ENCODE measurements at regions not wholly inside any gene's neighbourhood (a gene's known extent, or its start where the extent isn't known, plus 50 kb on each side); places are given as distances from the start of the nearest gene placed in this dataset.
"Not testable (repeated sequence)": the region's sequence is repeated elsewhere in the genome, so short reads cannot be mapped to it uniquely, and the experiment has no call there.

DNA sequence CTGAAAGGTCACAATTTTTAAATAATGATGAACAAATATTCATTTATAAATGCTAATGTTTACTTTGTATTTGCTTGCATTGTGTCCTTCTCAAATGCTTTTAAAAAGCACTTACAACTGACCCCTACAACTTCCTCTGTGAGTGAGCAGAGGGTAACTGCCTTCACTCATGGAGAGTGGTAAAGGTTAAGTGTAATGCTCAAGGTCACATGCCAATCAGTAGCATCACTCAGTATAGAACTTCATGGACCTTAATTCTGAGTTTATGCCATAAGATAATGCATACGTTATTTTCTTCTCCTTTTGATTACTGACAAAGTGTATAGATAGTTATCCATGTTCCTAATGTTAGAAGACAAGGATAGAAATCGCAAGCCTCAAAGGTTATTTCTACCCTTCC is 91.8 kb upstream of the SERTAD2 start:
- no peak for DNase-seq

DNA sequence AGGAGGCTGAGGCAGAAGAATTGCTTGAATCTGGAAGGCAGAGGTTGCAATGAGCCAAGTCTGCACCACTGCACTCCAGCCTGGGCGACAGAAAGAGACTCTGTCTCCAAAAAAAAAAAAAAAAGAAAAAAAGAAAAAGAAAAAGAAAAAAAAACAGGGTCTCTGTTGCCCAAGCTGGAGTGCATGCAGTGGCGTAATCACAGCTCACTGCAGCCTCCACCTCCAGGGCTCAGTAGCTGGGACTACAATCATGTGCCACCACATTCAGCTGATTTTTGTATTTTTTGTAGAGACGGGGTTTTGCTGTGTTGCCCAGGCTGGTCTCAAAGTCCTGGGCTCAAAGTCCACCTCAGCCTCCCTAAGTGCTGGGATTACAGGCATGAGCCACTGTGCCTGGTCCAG is 94.0 kb upstream of the SERTAD2 start:
- not testable (repeated sequence) for DNase-seq

DNA sequence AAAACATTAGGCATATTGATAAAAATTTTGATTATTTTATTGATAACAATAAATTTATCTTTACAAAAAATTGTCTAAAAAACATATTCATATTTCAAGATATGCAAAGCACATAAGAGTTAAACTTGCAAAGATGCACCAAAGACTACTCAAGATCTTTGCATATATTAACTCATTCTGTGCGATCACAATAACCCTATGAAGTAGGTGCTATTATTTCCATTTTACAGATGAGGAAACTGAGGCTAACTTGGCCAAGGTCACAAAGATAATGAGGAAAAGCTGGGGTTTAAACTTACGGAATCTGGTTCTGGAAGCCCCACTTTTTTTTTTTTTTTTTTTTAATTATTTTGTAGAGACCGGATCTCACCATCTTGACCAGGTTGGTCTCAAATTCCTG is 94.4 kb upstream of the SERTAD2 start:
- no peak for DNase-seq

DNA sequence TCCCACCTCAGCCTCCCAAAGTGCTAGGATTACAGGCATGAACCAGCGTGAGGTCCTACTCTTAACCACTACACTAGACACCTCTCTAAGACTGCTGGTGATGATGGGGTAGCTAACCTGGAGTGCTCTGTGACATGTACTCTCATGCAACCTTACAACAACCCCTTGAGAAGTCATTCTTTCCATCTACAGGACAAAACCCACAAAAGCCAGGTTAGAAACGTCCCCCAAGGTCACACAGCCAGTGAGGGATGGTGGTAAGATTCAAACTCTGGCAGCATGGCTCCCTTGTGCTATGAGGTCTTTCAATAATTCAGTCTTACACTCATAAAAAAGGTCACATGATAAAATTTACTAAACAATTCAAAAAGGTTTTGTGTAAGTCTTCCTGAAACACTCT is 94.8 kb upstream of the SERTAD2 start:
- no peak for DNase-seq

DNA sequence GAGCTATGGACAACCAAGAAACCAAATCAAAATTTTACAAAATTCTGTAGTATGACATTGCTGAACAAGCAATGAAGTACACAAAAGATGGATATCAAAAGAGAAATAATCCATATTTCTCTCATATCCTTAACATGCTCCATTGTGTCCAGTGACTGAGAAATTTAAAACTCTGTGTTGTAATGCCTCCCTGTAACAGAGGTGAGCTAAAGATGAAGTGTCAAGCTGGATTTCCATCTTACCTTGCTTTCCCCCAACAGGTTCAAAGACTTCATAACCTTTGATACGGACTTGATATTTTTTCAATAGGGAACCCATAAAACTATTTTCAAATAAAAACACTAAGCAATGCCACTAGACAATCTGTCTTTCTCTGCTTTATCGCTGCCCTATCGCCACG is 95.7 kb upstream of the SERTAD2 start:
- no peak for DNase-seq

DNA sequence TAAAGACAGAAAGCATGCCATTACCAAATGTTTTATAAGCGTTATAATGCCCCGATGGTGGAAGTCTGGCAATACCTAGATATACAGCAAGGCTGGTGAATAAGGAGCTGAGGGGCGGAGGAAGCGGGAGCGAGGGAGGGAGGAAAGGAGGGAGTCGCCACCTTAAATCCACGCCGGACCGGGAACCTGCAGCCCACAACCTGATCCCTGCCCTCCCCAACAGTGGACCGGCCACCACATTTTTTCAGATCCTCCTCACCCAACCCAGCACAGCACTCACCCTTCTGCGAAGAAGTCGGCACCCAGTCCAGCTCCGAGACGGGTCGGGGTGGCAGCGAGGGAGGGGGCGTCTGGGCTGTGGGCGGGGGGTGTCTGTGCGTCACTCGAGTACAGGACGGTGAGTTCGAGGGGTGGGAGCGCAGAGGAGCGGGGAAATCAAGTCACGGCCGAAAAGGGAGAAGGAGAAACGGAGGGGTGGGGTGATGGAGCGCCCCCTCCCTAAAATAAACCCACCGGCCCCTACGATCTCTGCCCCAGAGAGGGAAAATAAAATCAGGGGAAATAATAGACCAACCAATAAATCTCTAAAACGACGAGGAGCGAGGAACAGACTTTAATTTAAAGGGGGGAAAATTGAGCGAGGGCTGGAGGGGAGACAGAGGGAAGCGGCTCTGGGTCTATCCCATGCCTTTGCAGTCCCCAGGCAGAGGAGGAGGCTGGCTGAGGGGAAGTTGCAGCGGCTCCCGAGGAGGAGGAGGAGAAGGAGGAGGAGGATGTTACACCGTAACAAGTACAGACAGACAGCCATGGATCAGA is 96.5 kb upstream of the SERTAD2 start:
- DNase-seq: peak; percentile 18 to 36

DNA sequence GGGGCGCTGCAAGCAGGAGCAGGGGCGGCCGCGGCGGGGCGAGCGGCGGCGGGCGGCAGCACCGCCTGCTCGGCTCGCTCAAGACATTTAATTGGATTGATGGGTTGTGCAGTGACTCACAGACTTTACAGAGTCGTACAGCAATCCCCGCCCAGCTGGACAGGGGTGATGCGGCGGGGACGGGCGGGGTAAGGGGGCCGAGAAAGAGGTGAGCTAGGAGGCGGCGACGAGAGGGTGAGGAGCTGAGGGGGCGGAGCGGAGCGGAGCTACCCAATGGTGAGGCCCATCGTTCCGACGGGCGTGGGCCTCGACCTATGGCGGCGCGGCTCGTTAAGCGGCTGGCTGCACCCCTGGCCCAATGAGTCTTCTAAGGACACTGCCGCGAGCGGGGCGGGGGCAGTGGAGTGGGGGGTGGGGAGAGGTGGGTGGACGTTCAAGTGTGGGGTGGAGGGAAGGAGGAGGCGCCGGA is 97.1 kb upstream of the SERTAD2 start:
- peak; percentile 100 for DNase-seq

DNA sequence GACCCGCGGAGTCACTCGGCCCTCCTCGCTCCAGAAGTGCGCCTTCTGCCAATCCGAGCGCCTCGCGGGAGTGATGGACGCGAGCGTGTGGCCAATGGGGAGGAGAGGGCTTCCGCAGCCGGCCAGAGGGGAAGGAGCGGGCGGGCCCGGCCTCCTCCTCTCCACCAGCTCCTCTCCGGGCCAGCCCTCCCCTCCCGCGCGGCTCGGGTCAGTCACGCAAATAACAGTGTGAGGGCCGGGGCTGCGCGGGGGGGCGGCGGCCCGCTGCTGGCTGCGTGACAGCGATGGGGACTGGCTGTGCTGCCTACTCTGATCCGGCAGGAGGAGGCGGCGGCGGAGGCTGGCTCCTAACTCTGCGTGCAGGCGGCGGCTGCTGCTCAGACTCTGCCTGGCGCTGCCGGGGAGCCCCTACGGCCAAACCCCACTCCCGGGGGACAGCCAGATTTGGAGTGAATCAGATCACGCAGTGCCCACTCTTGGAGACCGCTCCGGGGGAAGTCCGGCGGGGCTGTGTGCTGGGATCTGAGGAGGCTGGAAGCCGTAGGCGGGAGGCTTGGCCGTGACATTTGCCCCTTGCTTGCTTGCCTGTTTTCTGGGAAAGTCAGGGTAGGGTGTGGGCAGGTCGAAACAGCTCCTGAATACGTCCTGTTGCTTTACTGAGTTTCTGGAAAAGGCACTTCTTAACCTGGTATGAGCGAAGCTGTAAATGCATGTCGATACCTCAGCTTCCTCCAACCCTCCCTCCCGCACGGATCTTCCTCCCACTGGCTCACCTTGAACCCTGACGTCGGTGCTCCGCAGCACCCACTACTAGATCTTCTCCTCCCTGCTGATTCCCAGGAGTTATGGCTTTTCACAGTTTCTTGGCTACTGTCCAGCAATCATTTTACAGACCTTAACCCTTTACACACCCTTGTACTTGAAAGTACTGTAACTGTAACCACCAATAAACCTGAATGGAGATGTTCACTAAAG is 97.9 kb upstream of the SERTAD2 start:
- DNase-seq: peak; percentile 89 to 100

DNA sequence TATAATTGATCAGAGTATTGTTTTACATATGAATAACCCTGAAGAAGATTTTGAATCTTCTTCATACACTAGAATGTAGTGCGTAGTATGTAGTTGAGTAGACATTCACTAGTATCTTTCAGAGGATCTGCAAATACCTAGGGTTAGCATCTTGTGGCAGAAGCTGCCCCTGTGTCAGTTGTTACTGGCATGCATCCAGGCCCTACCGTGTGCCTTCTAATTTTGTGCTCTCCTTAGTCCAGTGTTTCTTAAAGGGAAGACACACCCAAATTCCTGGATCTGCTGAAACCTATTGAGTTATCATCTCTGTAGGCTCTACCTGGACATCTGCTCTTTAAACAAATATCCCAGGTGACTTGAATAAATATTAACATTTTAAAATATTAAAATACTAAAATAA is 99.7 kb upstream of the SERTAD2 start:
- DNase-seq: no peak

DNA sequence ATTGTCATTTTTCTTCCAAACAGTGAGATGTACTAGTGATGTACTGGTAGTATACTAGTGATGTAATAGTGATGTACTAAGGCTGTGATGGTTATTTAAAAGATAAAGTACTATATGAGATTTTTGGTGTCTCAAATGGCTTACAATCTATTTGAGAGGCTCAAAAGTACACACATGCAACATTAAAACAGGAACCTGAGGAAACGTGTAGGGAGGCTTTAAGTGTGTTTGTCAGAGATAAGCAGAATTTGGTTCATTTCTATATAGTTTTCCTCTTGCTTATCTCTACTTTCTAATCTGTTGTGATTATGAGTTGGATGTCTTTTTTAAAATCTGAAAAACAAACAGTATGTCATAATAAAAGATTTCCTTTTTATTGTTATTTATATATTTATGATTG is 100.9 kb upstream of the SERTAD2 start:
- DNase-seq: no peak

DNA sequence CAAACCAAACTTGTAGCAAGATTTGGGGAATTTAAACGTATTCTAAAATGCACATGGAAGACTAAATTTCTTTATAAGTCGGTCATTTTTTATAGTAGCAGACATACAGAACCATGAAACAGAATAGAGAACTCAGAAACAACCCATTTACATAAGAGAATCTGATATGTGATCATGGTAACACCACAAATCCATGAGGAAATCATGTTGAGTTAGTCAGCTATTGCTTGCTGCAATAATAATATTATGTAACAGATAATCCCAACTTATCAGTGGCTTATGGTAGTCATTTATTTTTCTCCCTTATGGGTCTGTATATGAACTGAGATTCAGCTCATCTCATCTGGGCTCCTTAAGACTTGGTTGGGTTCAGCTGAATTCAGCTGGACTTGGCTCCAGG is 103.4 kb upstream of the SERTAD2 start:
- DNase-seq: no peak

DNA sequence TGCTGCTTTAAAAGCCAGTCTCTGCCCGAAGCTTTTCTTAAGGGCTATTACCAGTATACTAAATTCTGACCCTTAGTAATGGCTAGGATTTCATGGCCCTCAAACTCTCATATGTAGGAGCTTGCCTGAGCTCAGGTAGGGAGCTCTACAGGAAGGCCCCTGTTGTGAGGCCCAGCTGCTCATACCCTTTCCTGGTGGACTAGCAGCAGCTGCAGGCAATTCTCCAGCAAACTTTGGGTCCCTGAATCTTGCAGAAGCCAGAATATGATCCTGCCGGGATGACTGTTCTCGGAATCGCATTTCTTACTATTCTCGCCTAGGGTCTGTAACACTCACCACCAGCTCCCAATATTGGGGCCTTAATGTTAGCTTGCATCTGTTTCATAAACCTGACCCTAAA is 106.4 kb upstream of the SERTAD2 start:
- no peak for DNase-seq

DNA sequence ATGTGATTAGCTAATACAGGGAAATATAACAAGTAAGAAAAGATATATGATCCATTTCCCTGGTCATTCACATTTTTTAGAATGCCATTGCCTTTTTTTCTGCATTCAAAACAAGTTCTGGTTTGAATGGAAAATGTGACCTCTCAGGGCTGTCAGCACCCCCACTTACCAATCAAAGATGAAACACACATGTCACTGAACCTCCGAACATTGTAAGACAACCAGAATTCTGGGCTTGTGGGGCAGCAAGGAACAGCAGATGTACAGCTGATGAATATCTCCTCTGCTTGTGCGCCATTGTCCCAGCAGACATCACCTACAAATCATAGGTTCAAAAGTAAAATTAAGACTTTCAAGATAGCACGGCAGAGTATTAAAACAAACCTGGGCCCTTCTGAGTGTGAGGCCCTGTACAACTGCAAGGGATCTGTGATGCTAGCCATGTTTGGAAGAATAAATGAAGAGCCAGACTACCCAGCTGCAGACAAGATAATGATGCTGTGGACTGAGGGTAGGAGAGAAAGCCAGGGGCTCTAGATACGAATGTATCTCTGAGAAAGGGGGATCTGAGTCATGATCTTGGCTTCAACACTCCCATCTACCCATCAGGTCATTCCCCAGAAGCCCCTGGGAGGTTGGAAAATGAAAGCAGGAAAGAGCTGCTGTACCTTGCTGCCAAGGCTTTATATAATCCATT is 108.7 kb upstream of the SERTAD2 start:
- no peak for DNase-seq

DNA sequence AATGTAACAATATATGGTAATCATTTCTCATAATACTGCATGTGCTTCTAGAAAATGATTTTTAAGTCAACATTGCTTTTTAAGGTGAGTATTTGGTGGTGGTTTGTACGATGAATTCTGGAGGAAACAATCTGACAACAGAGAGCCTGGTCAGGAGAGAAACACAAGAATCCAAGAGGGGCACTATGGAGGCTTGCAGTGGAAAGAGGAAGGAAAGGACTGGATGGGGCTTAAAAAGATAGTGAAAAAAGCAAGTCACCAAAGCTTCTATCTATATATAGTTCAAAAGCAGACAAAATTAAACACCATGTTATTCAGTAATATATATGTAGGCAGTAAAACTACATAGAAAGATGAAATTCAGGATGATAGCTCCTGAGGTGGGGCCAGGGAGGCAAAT is 109.4 kb upstream of the SERTAD2 start:
- DNase-seq: no peak

DNA sequence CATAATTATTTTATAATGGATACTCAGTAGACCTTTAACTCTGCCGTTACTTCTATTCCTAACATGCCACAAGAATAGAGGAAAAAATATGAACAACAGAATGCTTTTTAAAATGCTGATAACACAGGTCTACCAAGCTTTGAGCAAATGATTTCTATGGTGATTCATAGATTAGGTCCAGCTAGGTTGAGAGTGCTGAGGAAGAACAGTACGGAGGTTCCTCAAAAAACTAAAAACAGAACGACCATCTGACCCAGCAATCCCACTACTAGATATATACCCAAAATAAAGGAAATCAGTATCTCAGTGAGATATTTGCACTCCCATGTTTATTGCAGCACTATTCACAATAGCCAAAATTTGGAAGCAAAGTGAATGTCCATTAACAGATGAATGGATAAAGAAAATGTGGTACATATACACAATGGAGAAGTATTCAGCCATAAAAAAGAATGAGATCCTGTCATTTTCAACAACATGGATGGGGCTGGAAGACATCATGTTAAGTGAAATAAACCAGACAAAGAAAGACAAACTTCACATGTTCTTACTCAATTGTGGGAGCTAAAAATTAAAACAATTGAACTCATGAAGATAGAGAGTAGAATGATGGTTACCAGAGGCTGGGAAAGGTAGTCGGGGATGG is 111.6 kb upstream of the SERTAD2 start:
- DNase-seq: no peak

DNA sequence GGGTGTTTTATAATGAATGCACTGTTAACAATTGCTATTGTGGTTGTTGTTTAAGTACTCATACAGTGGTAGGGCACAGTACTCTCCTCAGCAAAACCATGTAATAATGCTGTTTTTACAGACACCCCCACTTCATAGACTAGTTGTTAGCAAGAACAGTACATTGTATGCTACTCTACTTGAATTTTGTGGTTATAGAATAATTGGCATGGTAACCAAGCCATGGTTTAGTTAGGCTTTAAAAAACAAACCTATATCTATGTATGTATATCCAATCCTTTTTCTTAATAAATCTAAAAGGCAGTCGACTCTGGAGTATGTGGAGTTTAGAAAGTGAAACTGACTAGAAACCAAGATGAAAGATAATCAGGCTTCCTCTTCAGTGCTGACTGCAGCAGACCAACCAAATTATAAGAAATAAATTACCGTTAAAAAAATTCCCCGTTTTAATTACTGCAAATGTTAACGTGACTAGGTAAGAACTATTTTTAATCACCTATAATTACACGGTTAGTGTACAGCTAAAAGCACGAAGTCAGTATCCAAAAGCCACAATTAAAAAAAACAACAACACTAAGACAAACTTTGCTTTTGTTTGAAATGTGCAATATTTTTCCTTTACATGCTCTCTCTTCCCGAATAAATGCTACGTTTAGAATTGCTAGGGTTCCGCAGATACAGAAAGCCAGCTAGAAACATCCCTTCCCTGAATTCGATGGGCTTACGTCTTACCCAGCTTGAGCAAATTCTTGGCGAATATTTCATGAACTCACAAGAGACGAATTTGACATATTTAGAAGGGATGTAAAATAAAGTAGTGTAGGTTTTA is 113.3 kb upstream of the SERTAD2 start:
- DNase-seq: no peak

DNA sequence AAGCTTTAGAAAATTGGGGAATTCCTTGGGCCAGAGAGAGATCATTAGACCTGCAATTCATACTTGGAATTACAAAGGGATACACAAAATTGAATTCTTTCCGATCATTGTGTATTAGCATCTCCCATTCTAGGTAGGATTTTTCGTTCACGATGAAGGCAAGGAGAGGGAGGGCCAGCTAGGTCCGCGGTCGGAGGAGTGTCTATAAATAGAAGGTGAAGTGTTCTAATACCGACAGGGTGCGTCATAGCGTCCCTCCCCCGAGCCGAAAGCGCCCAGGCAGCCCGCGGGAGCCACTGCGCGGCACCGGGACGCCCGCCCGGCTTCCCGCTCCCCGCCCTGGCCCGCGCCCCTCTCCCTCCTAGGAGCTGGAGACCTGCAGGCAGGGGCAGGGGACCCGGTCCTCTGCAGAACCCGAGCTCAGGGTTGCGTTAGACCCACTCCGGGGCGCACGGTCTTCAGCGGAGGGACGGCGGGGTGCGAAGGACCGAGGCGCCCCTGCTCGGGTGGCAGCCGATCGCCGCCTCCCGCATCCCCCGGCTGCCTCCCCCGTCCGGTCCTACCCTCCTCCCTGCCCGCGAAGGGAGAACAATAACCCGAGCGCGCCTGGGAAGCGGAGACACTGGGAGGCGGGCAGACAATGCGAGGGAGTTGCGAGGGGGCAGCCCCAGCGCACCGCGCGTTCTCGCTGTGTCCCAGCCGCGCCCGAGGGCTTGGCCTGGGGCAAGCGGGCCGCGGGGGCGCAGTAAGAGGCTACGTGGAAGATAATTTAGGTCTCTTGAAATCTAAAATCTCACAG is 114.2 kb upstream of the SERTAD2 start:
- DNase-seq: peak; percentile 97 to 98

DNA sequence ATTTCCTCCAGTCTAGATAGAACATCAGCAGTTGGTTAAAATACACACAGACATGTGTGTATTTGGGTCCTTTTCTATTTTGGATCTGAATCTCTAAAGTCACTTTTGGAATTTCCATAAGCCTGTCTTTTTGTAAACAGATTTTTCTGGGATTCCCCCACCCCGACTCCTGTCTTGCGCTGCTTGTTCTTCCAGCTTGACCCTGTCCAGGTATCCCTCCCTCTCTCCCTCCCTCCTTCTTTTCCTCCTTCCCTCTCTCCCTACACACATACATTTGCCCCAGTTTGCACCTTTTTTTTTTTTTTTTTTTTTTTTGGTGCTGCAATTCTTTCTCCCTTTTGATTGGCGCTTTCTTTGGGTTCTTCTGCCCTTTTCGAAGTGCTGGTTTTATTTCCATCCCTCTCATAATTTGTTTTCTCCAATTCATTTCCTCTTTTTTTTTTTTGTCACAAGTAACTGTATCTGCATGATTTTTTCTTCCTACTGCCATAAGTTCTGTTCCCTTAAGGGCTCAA is 114.8 kb upstream of the SERTAD2 start:
- DNase-seq: no peak

DNA sequence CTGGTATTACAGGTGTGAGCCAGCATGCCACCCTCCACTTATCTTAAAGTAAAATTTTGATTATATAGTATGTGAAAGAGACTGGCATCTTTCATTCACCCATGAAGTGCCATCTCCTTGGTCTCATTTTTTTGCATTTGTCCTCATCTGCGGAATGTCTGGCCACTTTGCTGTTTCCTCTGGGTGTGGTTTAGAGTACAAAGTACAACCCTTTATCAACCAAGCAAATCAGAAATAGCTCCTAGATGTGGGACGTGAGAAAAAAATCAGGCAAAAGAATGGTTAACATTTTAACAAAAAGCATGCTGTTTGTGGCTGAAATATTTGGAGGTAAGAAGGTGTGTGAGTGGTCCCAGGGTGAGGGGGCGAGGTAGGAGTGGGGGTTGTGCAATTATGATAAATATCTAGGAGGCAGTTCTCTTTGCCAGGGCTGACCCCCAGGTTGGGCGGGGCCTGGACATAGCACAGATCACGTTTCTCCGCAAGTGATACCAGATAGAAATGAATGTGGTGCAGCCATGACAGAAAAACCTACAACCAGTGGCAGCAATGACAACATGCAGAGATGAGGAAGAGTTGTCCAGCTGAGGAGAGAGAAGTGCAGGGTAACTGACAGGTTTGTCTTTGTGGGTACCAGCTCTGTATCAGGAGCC is 115.8 kb upstream of the SERTAD2 start:
- no peak for DNase-seq

DNA sequence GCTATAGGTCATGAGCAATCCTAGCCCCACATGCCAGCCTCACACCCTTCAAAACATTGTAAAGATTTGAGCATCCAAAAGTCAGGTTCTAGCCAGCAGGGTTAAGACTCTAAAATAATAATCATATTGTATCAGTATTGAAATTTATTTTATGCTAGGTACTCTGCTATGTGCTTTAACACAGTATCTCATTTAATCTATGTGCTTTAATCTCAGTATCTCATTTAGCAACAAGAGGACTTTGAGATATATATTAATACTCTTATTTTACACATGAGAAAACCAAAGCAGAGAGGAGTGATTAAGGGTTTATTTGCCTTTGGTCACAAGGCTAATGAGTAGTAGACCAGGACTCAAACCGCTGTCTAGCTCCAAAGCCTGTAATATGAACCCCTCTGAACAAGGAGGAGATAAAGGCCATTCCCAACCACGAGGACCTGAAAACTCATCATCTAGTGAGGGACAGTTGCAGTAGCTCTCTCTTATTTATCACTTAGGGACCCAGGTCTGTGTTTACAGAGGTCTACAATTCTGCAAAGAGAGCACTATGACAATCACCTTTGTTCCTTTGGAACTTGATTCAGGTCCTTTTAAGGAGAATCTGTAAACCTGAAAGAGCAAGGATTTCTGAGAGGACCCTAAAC is 116.5 kb upstream of the SERTAD2 start:
- no peak for DNase-seq
